ENCODE measurements at regions not wholly inside any gene's neighbourhood (a gene's known extent, or its start where the extent isn't known, plus 50 kb on each side); places are given as distances from the start of the nearest gene placed in this dataset.

GRCh38 chr2:228548230-228548629, 366.7 kb upstream of the SPHKAP start:
- no peaks in the 10 kb centered on the region for H3K36me3 ChIP-seq (ENCODE audit: insufficient read depth, low read length)
- no peak overlapping the region for H3K27ac ChIP-seq (ENCODE audit: low read depth, low read length, poor library complexity, severe bottlenecking)
- H3K9me3 ChIP-seq (ENCODE audit: low read length) = no peaks in the 10 kb centered on the region
- TF ChIP-seq EZH2 (IDR thresholded peaks at IDR 0.05; ENCODE audit: borderline replicate concordance, low read length) = no peak
- no peak for TF ChIP-seq CTCF (IDR thresholded peaks at IDR 0.05; ENCODE audit: low read length)
- no peaks in the 10 kb centered on the region for H4K20me1 ChIP-seq (ENCODE audit: insufficient read depth, low read length)
- no peak overlapping the region for H3K4me2 ChIP-seq (ENCODE audit: low read length)
- H3F3A ChIP-seq (ENCODE audit: insufficient read depth, low read length) = no peaks in the 10 kb centered on the region
- H3K79me2 ChIP-seq (ENCODE audit: insufficient read depth, low read length) = no peaks in the 10 kb centered on the region
- no peak overlapping the region for H3K9ac ChIP-seq (ENCODE audit: low read length)
- no peak overlapping the region for H2AFZ ChIP-seq (ENCODE audit: low read length)
- H3K9me2 ChIP-seq (ENCODE audit: low read depth, low read length) = no peaks in the 10 kb centered on the region
- H3K27me3 ChIP-seq (ENCODE audit: insufficient read depth, low read length) = no peaks in the 10 kb centered on the region
- H3K4me3 ChIP-seq (ENCODE audit: low read depth, low read length, poor library complexity, severe bottlenecking) = no peak overlapping the region
- H3K4me1 ChIP-seq (ENCODE audit: insufficient read depth, low read length, severe bottlenecking) = no peaks in the 10 kb centered on the region

GRCh38 chr2:228545748-228546145, 364.3 kb upstream of the SPHKAP start:
- H3K9me2 ChIP-seq (ENCODE audit: low read depth, low read length) = no peaks in the 10 kb centered on the region

GRCh38 chr2:228545041-228545747, 363.7 kb upstream of the SPHKAP start:
- no peaks in the 10 kb centered on the region for H3K27me3 ChIP-seq (ENCODE audit: insufficient read depth, low read length)
- no peak overlapping the region for H3K4me3 ChIP-seq (ENCODE audit: low read depth, low read length, poor library complexity, severe bottlenecking)
- TF ChIP-seq EZH2 (IDR thresholded peaks at IDR 0.05; ENCODE audit: borderline replicate concordance, low read length) (no peak), CTCF (IDR thresholded peaks at IDR 0.05; ENCODE audit: low read length) (no peak)
- H2AFZ ChIP-seq (ENCODE audit: low read length) = no peak overlapping the region
- no peaks in the 10 kb centered on the region for H3K9me3 ChIP-seq (ENCODE audit: low read length)
- no peak overlapping the region for H3K27ac ChIP-seq (ENCODE audit: low read depth, low read length, poor library complexity, severe bottlenecking)
- no peak overlapping the region for H3K4me2 ChIP-seq (ENCODE audit: low read length)
- no peak overlapping the region for H3K9ac ChIP-seq (ENCODE audit: low read length)
- no peaks in the 10 kb centered on the region for H3K79me2 ChIP-seq (ENCODE audit: insufficient read depth, low read length)
- no peaks in the 10 kb centered on the region for H3K36me3 ChIP-seq (ENCODE audit: insufficient read depth, low read length)
- H4K20me1 ChIP-seq (ENCODE audit: insufficient read depth, low read length) = no peaks in the 10 kb centered on the region
- no peaks in the 10 kb centered on the region for H3K4me1 ChIP-seq (ENCODE audit: insufficient read depth, low read length, severe bottlenecking)
- no peaks in the 10 kb centered on the region for H3K9me2 ChIP-seq (ENCODE audit: low read depth, low read length)
- no peaks in the 10 kb centered on the region for H3F3A ChIP-seq (ENCODE audit: insufficient read depth, low read length)

More at GRCh38 chr2:228545748-228546145, 364.3 kb upstream of the SPHKAP start:
- no peaks in the 10 kb centered on the region for H3K9me3 ChIP-seq (ENCODE audit: low read length)
- H3K27me3 ChIP-seq (ENCODE audit: insufficient read depth, low read length) = no peaks in the 10 kb centered on the region
- H3K79me2 ChIP-seq (ENCODE audit: insufficient read depth, low read length) = no peaks in the 10 kb centered on the region
- no peak overlapping the region for H2AFZ ChIP-seq (ENCODE audit: low read length)
- H3K4me1 ChIP-seq (ENCODE audit: insufficient read depth, low read length, severe bottlenecking) = no peaks in the 10 kb centered on the region
- H3K27ac ChIP-seq (ENCODE audit: low read depth, low read length, poor library complexity, severe bottlenecking) = no peak overlapping the region
- H3K36me3 ChIP-seq (ENCODE audit: insufficient read depth, low read length) = no peaks in the 10 kb centered on the region
- no peaks in the 10 kb centered on the region for H3F3A ChIP-seq (ENCODE audit: insufficient read depth, low read length)
- TF ChIP-seq CTCF (IDR thresholded peaks at IDR 0.05; ENCODE audit: low read length) (no peak), EZH2 (IDR thresholded peaks at IDR 0.05; ENCODE audit: borderline replicate concordance, low read length) (no peak)
- no peaks in the 10 kb centered on the region for H4K20me1 ChIP-seq (ENCODE audit: insufficient read depth, low read length)
- no peak overlapping the region for H3K9ac ChIP-seq (ENCODE audit: low read length)
- H3K4me2 ChIP-seq (ENCODE audit: low read length) = no peak overlapping the region
- no peak overlapping the region for H3K4me3 ChIP-seq (ENCODE audit: low read depth, low read length, poor library complexity, severe bottlenecking)
